GM18520 (cell line): ENCODE measurements at regions not wholly inside any gene's neighbourhood (a gene's known extent, or its start where the extent isn't known, plus 50 kb on each side); places are given as distances from the start of the nearest gene placed in this dataset.

Experiments used
- ATAC-seq: cut with Tn5 transposase; IDR thresholded peaks from one replicate; pipeline ENCODE4 v1.9.1; 2021; ENCODE audit not compliant: unreplicated experiment

DNA sequence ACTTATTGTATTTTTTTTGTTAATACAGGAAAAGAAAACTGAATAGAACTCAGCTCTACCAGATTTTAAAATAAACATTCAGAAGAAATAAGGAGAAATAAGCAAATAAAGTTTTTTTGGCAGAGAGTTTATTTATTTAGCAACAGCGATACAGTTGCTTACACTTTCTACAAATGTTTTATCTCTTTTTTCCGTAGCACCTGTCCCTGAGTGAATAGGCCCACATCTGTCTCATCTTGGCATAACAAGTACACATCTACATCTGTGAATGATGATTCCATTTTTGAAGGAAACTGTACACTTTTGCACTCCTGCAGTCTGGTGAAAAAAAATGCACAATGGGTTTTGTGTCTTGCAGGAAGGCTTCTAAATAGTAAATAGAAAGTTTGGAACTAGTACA is 783.6 kb upstream of the ZEB2 start:
- ATAC-seq, result no peak

DNA sequence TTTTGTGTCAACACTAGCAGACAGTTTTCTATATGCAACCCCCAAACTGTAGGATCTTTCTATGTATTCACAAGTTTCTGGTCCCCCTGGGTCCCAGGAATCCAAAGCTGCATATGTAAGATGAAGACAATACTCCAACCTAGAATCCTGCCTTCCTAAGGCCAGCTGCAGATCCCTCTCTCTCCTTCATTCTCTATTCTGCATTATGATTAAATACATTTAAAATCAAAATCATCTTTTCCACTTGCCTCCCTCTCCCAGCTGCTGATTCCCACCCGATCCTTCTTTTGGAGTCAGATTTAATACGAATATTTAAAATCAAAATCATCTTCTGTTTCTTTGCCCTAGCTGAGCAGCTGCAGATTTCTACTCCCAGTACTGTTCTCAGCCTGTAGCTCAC is 783.0 kb upstream of the ZEB2 start:
- no peak for ATAC-seq

GRCh38 chr2:145302451-145302850 is 782.5 kb upstream of the ZEB2 start:
- no peak for ATAC-seq

DNA sequence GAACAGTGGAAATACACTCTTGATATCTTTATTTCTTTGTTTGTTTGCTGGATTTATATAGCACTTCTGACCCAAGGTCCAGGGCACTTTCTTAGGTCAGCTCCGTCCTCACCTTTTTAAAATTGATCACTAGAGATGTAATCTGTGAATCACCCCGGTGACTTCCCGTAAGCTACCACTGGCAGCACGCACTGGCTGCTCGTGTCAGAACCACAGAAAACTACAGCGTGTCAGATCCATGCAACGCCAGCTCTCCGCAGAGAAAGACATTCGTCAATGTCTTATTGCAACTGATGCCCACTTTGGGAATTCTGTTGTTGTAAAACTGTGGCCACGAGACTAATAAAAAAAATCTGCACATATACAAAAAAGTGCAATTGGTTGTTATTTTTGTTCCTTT is 779.4 kb upstream of the ZEB2 start:
- no peak for ATAC-seq

DNA sequence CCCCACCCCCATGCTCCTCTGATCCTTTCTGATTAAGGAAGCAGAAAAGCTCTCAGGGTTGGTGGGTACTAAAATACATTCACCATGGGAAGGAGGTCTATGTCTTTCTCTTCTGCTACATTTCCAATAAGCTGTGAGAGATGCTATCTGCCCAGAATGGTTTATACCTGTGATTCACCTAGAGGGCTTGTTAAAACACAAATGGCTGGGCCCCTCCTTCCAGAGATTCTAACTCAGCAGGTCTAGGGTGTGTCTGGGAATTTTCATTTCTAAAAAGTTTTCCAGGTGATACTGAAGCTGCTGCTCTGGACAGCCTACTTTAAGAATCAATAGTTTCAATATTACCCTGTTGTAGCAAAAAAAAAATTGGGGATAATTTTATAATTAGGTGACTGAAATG is 772.2 kb upstream of the ZEB2 start:
- no peak for ATAC-seq

DNA sequence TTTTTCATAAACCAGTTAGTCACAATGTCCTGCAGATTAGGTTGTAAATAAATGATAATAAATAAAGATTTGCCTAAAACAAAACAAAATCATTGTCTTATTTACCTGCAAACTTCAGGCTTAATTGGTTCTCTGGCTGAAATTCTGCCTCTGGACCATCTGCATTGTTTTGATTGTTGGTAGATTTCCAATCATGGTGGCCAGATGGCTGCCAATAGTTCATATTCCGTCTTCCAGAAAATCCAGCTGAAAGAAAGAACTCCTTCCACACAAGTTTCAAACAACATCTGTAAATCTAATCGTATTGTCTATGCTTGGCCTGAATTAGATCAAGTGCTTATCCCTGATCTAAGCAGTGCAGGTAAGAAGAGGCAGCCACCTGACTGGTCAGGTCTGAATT is 771.1 kb upstream of the ZEB2 start:
- ATAC-seq, result no peak

- ATAC-seq, result no peak
These were observed 770.0 kb upstream of the ZEB2 start for GRCh38 chr2:145289946-145290345.

DNA sequence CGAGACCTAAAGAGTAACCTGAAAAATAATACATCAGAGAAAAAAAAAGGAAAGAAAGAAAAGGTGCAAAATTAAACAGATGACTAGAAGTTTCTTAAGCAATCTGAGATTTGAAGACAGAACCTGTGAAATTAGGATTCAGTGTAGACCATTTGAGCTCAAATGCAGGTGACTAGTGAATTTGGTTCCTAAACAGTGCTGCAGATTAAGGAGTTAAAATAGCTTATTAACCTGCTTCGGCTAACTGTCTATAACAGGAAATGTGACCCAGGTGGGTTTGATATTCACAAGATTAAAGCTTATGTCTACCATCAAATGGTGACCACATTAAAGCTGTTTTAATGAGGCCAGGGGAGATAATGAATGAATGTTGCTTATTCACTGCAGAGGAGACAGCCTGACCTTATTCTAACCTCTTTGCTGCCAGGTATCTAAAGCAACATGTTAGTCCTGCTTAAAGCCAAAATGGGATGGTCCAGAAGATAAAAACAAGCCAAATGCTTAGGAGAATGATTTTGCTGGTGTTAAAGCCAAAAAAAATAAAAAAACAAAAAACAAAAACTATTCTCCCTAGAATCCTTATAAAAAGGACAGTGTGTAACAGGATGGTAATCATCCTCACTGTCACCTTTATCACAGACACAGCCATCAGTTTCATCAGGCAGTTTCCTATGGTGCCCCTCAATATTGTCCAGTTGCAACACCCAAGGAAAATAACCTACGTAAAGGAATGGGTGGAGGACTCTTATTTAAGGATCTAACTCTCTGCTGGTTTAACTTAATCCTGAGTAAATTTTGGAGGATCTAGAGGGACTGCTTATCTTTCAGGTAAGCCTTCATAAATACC is 769.0 kb upstream of the ZEB2 start:
- ATAC-seq, result no peak

DNA sequence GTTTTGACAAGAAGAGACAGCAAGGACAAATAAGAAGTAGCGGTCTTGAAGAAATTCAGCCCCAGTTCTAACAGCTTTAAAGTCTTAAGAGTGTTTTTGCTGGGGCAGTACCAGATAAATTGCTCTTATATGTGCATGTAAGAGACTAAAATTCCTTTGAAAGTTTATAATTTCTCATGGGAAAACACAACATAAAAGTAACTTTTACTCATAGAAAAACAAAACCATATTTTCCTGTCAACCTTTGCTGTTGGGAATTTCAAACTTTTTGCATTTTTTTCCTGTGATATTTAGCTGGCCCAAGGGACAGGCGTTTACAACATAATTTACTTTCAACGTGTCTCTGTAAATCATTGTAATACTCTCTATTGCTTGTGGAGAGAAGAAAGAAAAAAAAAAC is 767.8 kb upstream of the ZEB2 start:
- ATAC-seq, result no peak

DNA sequence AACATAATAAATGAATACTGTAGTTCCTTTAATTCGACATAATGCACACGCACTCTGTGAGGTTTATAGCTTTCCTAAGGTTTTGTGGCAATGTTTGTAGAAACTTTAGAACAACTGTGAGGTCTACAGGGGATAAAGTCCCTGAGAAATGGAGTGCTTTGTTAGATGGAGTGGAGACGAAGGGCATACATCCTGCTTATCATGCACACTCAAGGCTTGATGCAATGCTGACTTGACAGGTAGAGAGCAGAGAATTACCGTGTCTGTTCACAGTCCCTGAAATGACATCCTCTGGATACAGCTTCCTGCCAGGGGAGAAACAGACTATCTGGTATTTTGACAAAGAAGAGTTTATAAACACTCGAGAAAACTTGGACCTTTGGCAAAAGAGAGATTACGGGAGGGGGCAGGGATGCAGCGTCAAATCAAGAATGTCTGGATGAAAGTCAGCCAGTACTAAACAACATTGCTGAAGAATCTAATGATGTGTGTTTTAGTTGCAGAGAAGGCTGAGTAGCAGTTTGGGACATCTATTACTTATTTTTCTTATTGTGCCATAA is 766.9 kb upstream of the ZEB2 start:
- ATAC-seq, result no peak

DNA sequence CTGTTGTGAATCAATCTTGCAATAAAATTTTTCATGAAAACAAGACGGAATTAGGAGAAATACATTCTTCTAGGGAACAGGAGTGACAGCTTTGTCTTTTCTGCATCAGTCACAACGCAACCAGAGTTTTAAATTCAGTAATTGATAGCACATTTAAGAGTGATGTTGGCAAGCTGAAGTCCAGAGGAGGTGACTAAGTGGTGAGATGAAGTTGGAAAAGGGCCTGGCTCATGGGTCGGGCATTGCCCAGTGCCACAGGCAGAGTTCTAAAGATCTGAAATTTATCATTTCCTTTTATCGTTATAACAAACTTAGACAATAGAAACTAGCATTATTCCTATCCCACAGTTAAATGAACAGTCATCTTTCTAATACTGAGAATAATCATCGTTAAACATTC is 764.6 kb upstream of the ZEB2 start:
- ATAC-seq, result no peak

- ATAC-seq, result no peak
These were observed 763.2 kb upstream of the ZEB2 start for GRCh38 chr2:145283131-145283530.

DNA sequence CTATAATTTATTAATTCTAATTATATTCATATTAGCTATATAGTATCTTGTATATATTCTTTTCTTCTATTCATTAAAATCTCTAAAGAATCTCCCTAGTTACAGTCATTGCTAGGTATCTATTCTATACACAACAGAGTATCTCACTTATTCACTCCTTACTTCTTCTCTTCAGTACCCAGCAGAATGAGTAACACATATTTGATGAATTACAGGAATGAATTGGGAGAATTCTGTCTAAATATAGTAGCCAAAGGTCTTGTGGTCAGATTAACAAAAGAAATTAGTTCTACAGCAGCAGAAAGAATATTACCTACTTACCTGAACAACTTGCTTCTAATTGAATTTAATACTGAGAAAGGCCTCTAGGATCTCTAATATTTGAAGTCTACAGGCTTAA is 758.0 kb upstream of the ZEB2 start:
- no peak for ATAC-seq

GRCh38 chr2:145273840-145274239 is 753.9 kb upstream of the ZEB2 start:
- no peak for ATAC-seq

GRCh38 chr2:145268931-145269330 is 749.0 kb upstream of the ZEB2 start:
- no peak for ATAC-seq

DNA sequence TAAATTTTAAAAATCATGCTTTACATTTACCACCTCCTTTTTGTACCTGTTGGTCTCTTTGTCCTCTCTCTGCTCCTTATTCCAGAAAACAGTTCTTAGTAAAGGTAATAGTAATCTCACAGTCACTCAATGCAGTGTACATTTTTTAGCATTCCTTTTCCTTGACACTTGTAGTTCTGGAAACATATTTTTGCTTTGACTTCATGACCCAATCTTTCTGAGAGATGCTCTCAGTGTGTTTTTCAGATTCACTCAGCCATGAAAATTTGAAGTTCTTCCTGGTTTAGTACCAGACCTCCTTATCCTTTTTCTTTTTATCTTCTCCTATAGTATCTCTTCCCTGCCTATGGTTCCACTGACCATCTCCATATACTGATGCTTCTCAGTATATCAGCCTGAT is 747.5 kb upstream of the ZEB2 start:
- ATAC-seq, result no peak

- no peak for ATAC-seq
These were observed 745.3 kb upstream of the ZEB2 start for GRCh38 chr2:145265244-145265643.

GRCh38 chr2:145260674-145261073 is 740.8 kb upstream of the ZEB2 start:
- ATAC-seq, result no peak

DNA sequence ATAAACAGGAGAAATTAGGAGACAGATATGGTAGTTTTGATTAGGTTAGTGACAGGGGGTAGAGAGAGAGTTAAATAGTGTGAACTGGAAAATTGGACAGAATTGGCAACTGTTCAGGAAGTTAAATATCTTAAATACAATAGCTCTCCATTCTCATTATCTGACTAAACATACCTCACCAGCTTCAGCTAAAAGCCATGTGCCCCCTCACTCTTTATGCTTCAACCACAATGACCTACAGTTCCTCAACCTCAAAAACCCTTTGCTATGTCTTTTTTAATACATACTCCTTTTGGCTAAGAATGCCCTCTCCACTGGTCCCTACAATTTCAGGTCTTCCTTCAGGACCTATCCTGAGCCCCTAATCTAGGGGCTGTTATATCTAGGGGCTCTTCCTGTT is 740.2 kb upstream of the ZEB2 start:
- no peak for ATAC-seq

GRCh38 chr2:145258903-145259579 is 739.1 kb upstream of the ZEB2 start:
- no peak for ATAC-seq

DNA sequence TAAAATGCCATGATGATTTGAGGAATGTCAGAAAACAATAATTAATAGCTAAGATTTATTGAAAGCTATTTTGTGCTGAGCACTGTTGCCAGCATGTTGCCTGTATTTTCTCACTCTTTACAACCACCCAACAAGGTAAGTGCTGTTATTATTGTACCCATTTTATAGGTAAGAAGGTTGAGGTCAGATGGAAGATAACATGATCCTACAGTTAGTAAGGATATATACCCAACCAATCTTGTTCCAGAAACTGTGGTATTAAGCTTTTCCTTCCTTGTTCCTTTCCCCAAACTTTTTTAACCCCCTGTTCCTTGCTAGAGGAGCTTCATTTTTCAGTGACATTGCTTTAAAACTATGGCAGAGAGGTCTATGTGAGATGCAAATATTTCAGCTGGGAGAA is 738.0 kb upstream of the ZEB2 start:
- ATAC-seq, result no peak

- ATAC-seq, result no peak
These were observed 736.6 kb upstream of the ZEB2 start for GRCh38 chr2:145256551-145256950.
